Activated naive CD4-positive, alpha-beta T cell treated with anti-CD3 and anti-CD28 coated beads, Interleukin-2, amount 50 U/mL, for 16 hours (primary cell): ENCODE measurements at regions not wholly inside any gene's neighbourhood (a gene's known extent, or its start where the extent isn't known, plus 50 kb on each side); places are given as distances from the start of the nearest gene placed in this dataset.
"Not testable (repeated sequence)": the region's sequence is repeated elsewhere in the genome, so short reads cannot be mapped to it uniquely, and the experiment has no call there.

ENCODE experiments used
- DNase-seq: peaks from one replicate; pipeline ENCODE4 v3.0.0-alpha.2; 2020

DNA sequence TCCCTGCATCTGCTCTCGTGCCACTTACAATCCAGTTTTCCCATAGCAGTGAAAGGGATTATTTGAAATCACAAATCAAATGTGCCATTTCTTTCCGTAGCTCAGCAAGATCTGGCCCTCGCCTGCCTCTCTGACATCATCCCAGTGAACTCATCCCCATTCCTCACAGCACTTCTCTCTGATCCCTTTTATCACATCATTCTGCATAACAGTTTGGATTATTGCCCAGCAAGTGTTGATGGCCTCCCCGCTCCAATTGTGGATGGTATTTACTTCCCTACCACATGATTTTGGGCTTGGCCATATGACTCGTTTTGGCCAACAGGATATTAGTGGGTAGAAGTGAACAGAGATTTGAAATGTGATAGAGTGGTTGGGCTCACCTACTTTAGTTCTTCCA is 185.0 kb downstream of the NPIPA7 start:
- not testable (repeated sequence) for DNase-seq

DNA sequence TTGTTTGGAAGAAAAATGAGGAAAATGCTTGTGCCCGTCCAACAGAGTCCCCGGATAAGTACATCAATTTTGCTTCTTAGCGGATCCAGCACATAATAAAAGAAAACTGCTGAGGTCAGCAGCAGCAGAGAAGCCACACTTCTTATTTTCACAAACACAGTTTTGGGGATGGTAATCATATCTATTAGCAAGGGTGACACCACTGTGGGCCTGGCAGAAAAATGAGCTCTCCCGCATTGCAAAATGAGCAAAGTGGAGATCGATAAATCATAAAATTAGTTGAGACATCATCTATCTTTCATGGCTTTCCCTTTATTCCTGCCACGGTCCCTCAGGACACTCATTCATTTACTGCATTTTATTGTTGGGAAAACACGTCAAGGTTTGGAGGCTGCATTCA is 186.4 kb downstream of the NPIPA7 start:
- not testable (repeated sequence) for DNase-seq

DNA sequence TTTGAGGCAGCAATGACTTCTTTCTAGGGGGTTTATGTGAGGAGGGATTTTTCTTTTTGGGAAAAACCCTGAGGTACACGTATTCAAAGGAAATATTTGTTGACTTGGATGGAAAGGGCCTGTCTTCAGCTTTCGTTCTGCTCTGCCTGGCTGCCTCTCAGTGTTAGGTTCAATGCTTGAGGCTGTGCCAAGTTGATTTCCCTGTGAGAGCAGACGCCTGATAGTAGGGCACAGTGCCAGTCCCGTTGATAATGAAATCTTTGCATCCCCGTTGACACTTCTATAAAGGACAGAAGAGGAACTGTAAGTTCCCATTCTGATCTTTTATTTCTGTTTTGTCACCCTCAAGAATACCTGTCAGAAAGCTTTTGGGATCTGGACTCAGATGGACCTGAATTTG is 191.1 kb downstream of the NPIPA7 start:
- DNase-seq, result not testable (repeated sequence)

- DNase-seq, result not testable (repeated sequence)
Measured at GRCh38 chr16:16570874-16571273, 191.9 kb downstream of the NPIPA7 start.

GRCh38 chr16:16572130-16572774 is 193.3 kb downstream of the NPIPA7 start:
- DNase-seq, result not testable (repeated sequence)

GRCh38 chr16:16577062-16577461 is 198.1 kb downstream of the NPIPA7 start:
- not testable (repeated sequence) for DNase-seq

GRCh38 chr16:16578701-16579100 is 199.8 kb downstream of the NPIPA7 start:
- no peak for DNase-seq

- not testable (repeated sequence) for DNase-seq
Measured at GRCh38 chr16:16582916-16583315, 204.0 kb downstream of the NPIPA7 start.

DNA sequence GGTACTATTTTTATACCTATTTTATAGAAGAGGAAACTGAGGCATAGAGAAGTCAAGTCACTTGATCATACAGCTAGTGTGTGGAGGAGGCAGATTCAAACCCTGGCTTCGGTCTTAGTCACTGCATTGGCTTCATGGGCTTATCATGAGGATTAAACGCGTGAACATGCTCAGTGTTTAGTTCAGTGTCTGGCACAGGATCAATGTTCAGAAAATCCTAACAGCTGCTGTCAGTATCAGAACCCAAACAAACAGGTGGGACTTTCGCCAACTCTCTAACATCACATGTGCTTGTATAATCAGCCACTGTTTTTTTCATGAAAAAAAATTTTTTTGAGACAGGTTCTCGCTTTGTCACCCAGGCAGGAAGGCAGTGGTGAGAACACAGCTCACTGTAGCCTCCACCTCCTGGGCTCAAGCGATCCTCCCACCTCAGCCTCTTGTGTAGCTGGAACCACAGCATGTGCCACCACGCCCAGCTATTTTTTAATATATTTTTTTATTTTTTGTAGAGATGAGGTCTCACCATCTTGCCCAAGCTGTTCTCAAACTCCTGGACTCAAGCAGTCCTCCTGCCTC is 207.2 kb downstream of the NPIPA7 start:
- DNase-seq, result not testable (repeated sequence)

GRCh38 chr16:16586969-16587368 is 208.0 kb downstream of the NPIPA7 start:
- DNase-seq, result not testable (repeated sequence)

GRCh38 chr16:16588436-16588835 is 209.5 kb downstream of the NPIPA7 start:
- not testable (repeated sequence) for DNase-seq

GRCh38 chr16:16590654-16591318 is 211.8 kb downstream of the NPIPA7 start:
- DNase-seq, result not testable (repeated sequence)

DNA sequence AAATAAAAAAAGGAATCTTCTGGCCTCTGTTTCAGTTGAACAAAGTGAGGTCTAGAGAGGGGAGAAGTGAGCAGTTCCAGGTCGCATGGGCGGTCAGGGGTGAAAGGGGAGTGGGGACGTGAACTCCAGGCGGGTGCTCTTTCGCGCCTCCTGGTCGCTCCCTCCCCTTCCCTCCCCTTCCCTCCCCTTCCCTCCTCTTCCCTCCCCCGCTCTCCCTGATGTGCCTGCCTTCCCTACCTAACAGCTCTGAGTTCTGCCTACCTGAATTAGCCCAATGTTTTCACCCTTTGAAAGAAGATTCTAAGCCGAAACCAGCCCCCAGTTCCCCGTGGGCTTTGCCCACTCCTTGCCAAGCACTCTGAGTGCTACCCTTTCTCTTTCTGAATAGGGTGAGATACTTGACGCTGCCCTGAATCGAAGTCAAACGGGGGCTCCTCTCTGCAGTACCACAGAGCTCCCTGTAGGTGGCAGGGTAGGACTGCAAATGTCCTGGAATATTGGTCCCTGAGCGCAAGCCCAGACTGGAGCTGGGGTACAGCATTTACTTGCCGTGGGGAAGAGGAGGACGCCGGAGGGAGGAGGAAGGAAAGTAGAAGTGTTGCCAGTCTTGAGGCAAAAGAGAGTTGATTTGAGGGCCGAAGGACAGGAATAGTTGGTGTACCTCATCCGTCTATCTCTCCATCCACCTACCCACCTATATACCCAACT is 214.4 kb downstream of the NPIPA7 start:
- peak; percentile 35 for DNase-seq

GRCh38 chr16:16595029-16595718 is 216.2 kb downstream of the NPIPA7 start:
- not testable (repeated sequence) for DNase-seq

- DNase-seq, result not testable (repeated sequence)
Measured at GRCh38 chr16:16601239-16601638, 222.3 kb downstream of the NPIPA7 start.

DNA sequence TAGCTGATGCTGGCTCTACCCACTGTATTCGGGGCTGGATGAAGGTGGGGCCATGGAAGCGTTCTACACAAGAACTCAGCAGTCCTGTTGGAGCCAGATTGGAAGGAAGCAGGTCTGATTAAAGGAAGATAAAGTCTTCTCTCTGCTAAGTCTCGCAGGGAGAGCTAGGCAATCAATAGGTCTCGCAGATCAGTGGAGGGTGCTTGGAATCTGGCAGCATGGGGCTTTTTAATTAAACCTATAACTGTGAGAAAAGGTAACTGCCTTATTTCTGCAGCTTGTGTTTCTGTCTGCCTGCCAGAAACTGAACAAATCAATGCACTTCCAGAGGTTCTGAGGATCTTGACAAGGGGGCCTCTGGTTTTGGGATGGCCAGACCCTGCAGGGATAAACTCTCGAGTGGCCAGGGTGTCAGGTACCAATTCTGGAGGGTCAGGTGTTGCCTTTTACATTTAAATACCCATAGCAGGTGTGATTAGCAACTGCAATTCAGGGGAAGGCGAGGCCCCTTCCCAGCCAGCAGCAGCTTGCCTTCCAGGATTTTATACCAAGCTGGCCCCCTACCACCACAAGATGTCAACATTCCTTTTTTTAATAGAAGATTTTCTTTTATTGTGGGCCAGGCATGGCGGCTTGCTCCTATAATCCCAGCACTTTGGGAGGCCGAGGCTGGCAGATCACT is 228.6 kb downstream of the NPIPA7 start:
- not testable (repeated sequence) for DNase-seq

GRCh38 chr16:16609627-16610026 is 230.7 kb downstream of the NPIPA7 start:
- DNase-seq, result not testable (repeated sequence)

DNA sequence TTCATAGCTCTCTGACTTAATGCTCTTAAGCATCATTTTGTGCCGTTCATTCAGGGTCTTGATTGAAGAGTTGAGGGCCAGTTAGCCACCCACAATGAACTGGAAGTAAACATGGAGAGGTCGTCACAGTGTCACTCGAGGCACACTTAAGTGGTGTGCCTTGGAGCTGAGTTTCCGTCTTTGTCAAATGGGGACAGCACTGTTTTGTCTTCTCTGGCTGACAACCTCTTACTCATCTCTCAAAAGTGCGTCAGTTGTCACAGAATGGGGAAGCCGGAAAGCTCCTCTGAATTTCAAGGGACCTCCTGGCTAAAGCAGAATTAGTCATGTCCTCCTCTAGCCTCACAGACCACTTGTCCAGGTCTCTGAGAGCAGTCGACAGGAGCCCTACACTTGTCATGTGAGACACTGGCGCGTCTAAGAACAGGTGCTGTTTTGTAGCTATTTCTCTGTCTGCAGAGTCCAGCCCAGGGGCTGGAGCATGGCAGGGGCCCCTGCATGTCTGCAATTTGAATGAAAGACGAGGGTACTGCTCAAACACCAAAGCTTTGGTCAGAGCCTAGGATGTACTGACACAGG is 231.5 kb downstream of the NPIPA7 start:
- DNase-seq, result not testable (repeated sequence)

GRCh38 chr16:16613212-16613611 is 234.3 kb downstream of the NPIPA7 start:
- not testable (repeated sequence) for DNase-seq

GRCh38 chr16:16614484-16614883 is 235.5 kb downstream of the NPIPA7 start:
- DNase-seq, result not testable (repeated sequence)

- DNase-seq, result not testable (repeated sequence)
Measured at GRCh38 chr16:16618963-16619465, 240.1 kb downstream of the NPIPA7 start.
